ENCODE measurements at regions not wholly inside any gene's neighbourhood (a gene's known extent, or its start where the extent isn't known, plus 50 kb on each side); places are given as distances from the start of the nearest gene placed in this dataset.

DNA sequence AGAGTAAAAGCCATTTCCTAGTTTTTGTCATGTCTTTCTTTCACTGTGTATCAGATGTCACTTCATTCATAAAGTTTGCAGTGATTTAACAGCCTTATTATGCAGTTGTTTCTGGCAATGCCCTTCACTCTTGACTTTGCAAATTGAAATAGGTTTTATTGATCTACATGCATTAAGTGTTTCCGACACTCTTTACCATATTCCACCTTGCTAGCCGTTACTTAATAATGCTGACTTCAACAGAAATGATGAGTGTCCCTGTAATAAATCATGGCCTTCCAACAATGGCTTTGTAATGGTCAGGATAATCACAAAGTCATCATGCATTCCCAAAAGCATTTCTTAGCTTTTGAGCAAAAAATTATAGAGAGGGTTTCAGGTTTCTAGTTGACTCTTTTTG lies 236.8 kb upstream of the FMN2 start:
- no peaks in the 10 kb centered on the region for H4K20me1 ChIP-seq (ENCODE audit: insufficient read depth)
- 18 to 25% methylated on average over 2 of the region's 2 CpGs for WGBS, 2 experiments (ENCODE audit: low coverage in 1 of 2, low lambda C conversion rate in 2 of 2, missing lambda C conversion rate in 2 of 2)
- H3K27me3 ChIP-seq (replicated peaks; ENCODE audit: insufficient read depth) = no peaks in the 10 kb centered on the region
- no peaks in the 10 kb centered on the region for H3K79me2 ChIP-seq (ENCODE audit: insufficient read depth)
- no peaks in the 10 kb centered on the region for H3K36me3 ChIP-seq (ENCODE audit: low read depth)
- in situ Hi-C loops (cut with MboI) = no loop called here
- no peak overlapping the region for H3K4me3 ChIP-seq
- no peak overlapping the region for H3K4me2 ChIP-seq (ENCODE audit: unreplicated experiment)
- H3K9ac ChIP-seq = no peak overlapping the region
- H3K27ac ChIP-seq = no peak overlapping the region
- H3K4me1 ChIP-seq (ENCODE audit: insufficient read depth) = no peaks in the 10 kb centered on the region
- no peaks in the 10 kb centered on the region for H3F3A ChIP-seq (ENCODE audit: insufficient read depth)
- H3K9me2 ChIP-seq (ENCODE audit: insufficient read depth) = no peaks in the 10 kb centered on the region
- no peak for DNase-seq
- H3K9me3 ChIP-seq (ENCODE audit: low read depth) = no peaks in the 10 kb centered on the region
- TF ChIP-seq EZH2phosphoT487 (IDR thresholded peaks at IDR 0.05; ENCODE audit: insufficient read depth, low read depth) = no peak
- no peak for TF ChIP-seq EZH2 (IDR thresholded peaks at IDR 0.05; ENCODE audit: insufficient read depth, poor library complexity, severe bottlenecking)
- H2AFZ ChIP-seq = no peak overlapping the region

DNA sequence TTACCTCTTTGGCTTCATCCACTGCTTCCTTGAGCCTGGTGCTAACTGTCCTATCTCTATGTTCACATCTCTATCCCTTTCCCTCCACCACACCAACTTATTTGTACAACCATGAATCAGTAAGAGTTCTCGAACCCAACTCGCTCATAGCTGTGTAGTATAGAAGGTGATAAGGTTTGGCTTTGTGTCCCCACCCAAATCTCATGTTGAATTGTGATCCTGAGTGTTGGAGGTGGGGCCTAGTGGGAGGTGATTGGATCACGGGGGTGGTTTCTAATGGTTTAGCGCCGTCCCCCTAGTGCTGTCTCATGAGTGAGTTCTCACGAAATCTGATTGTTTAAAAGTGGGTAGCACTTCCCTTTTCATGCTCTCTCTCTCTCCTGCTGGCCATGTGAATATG lies 235.6 kb upstream of the FMN2 start:
- H4K20me1 ChIP-seq (ENCODE audit: insufficient read depth) = no peaks in the 10 kb centered on the region
- no peaks in the 10 kb centered on the region for H3F3A ChIP-seq (ENCODE audit: insufficient read depth)
- no peak overlapping the region for H3K27ac ChIP-seq
- in situ Hi-C loops (cut with MboI) = no loop called here
- H3K4me1 ChIP-seq (ENCODE audit: insufficient read depth) = no peaks in the 10 kb centered on the region
- H3K9ac ChIP-seq = no peak overlapping the region
- H3K27me3 ChIP-seq (replicated peaks; ENCODE audit: insufficient read depth) = no peaks in the 10 kb centered on the region
- H2AFZ ChIP-seq = no peak overlapping the region
- H3K9me3 ChIP-seq (ENCODE audit: low read depth) = no peaks in the 10 kb centered on the region
- 11 to 17% methylated on average over 6 of the region's 6 CpGs for WGBS, 2 experiments (ENCODE audit: low coverage in 1 of 2, low lambda C conversion rate in 2 of 2, missing lambda C conversion rate in 2 of 2)
- TF ChIP-seq EZH2phosphoT487 (IDR thresholded peaks at IDR 0.05; ENCODE audit: insufficient read depth, low read depth) (no peak), EZH2 (IDR thresholded peaks at IDR 0.05; ENCODE audit: insufficient read depth, poor library complexity, severe bottlenecking) (no peak)
- no peak overlapping the region for H3K4me2 ChIP-seq (ENCODE audit: unreplicated experiment)
- no peaks in the 10 kb centered on the region for H3K9me2 ChIP-seq (ENCODE audit: insufficient read depth)
- H3K79me2 ChIP-seq (ENCODE audit: insufficient read depth) = no peaks in the 10 kb centered on the region
- no peaks in the 10 kb centered on the region for H3K36me3 ChIP-seq (ENCODE audit: low read depth)
- H3K4me3 ChIP-seq = no peak overlapping the region
- no peak for DNase-seq

DNA sequence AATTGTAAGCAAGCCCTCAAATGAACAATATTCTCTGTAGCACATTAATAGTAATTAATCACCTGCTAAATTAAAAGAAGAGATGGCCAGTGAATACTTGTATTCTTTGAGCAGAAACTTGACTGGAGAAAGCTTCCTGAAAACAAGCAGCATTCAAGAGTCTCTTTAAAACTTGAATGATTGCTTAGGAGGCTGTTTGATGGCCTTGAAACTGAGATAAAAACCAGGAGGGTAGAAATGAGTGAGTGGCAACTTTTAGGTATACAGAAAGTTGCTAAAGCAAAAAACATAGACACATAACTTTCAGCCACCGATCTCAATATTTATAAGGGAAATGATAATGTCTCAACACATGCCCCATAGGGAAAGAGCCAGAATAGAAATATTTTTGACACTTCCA lies 234.8 kb upstream of the FMN2 start:
- no peak overlapping the region for H2AFZ ChIP-seq
- in situ Hi-C loops (cut with MboI) = no loop called here
- H4K20me1 ChIP-seq (ENCODE audit: insufficient read depth) = no peaks in the 10 kb centered on the region
- no peak overlapping the region for H3K9ac ChIP-seq
- TF ChIP-seq EZH2phosphoT487 (IDR thresholded peaks at IDR 0.05; ENCODE audit: insufficient read depth, low read depth) = no peak
- TF ChIP-seq EZH2 (IDR thresholded peaks at IDR 0.05; ENCODE audit: insufficient read depth, poor library complexity, severe bottlenecking) = no peak
- no peaks in the 10 kb centered on the region for H3K9me2 ChIP-seq (ENCODE audit: insufficient read depth)
- no peak overlapping the region for H3K4me2 ChIP-seq (ENCODE audit: unreplicated experiment)
- H3K9me3 ChIP-seq (ENCODE audit: low read depth) = no peaks in the 10 kb centered on the region
- H3K36me3 ChIP-seq (ENCODE audit: low read depth) = no peaks in the 10 kb centered on the region
- H3K4me1 ChIP-seq (ENCODE audit: insufficient read depth) = no peaks in the 10 kb centered on the region
- no peak for DNase-seq
- 0 to 4% methylated on average over 1 of the region's 1 CpG for WGBS, 2 experiments (ENCODE audit: low coverage in 1 of 2, low lambda C conversion rate in 2 of 2, missing lambda C conversion rate in 2 of 2)
- H3F3A ChIP-seq (ENCODE audit: insufficient read depth) = no peaks in the 10 kb centered on the region
- no peaks in the 10 kb centered on the region for H3K79me2 ChIP-seq (ENCODE audit: insufficient read depth)
- no peaks in the 10 kb centered on the region for H3K27me3 ChIP-seq (replicated peaks; ENCODE audit: insufficient read depth)
- H3K4me3 ChIP-seq = no peak overlapping the region
- no peak overlapping the region for H3K27ac ChIP-seq

DNA sequence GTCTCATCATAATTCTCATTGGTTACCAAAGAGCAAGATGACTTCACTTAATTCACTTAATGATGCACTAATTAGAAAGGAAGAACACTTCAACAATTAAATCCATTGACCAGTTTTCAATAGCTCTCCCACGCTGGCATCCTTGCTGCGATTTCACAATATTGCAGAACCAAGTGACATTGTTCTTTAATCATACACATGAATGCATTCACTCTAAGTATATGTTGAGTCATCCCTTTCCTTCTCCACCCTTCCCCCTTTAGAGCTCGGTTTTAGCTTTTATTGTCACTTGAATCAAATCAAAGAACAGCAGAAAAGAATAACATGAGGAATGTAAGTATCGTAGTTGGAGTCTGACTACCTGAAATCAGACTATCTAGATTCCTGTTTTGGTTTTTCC lies 233.6 kb upstream of the FMN2 start:
- Histone ChIP-seq H3K9me2 (ENCODE audit: insufficient read depth) (no peaks in the 10 kb centered on the region), H4K20me1 (ENCODE audit: insufficient read depth) (no peaks in the 10 kb centered on the region), H3K36me3 (ENCODE audit: low read depth) (no peaks in the 10 kb centered on the region), H3K79me2 (ENCODE audit: insufficient read depth) (no peaks in the 10 kb centered on the region), H3K27me3 (replicated peaks; ENCODE audit: insufficient read depth) (no peaks in the 10 kb centered on the region), H3K9me3 (ENCODE audit: low read depth) (no peaks in the 10 kb centered on the region), H3K4me3 (no peak overlapping the region), H3K9ac (no peak overlapping the region), H3K27ac (no peak overlapping the region), H3F3A (ENCODE audit: insufficient read depth) (no peaks in the 10 kb centered on the region), H2AFZ (no peak overlapping the region), H3K4me2 (ENCODE audit: unreplicated experiment) (no peak overlapping the region), H3K4me1 (ENCODE audit: insufficient read depth) (no peaks in the 10 kb centered on the region)
- 29 to 36% methylated on average over 4 of the region's 4 CpGs for WGBS, 2 experiments (ENCODE audit: low coverage in 1 of 2, low lambda C conversion rate in 2 of 2, missing lambda C conversion rate in 2 of 2)
- TF ChIP-seq EZH2 (IDR thresholded peaks at IDR 0.05; ENCODE audit: insufficient read depth, poor library complexity, severe bottlenecking) = no peak
- no peak for TF ChIP-seq EZH2phosphoT487 (IDR thresholded peaks at IDR 0.05; ENCODE audit: insufficient read depth, low read depth)
- DNase-seq = no peak
- in situ Hi-C loops (cut with MboI) = no loop called here

DNA sequence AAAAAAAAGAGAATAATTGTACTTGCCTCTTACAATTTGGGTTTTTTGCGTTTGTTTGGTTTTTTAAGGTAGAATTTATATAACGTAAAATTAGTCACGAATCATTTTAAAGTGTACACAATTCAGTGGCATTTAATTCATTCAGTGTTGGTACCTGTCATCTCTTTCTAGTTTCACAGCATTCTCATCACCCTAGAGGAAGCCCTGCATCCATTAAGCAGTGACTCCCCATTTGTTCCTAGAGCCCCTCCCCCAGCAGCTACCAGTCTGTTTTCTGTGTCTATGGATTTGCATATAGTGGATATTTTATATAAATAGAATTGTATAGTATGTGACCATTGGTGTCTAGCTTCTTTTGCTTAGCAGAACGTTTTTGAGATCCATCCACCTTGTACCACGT lies 233.2 kb upstream of the FMN2 start:
- no peaks in the 10 kb centered on the region for H3K4me1 ChIP-seq (ENCODE audit: insufficient read depth)
- no peak overlapping the region for H3K4me2 ChIP-seq (ENCODE audit: unreplicated experiment)
- TF ChIP-seq EZH2phosphoT487 (IDR thresholded peaks at IDR 0.05; ENCODE audit: insufficient read depth, low read depth) (no peak), EZH2 (IDR thresholded peaks at IDR 0.05; ENCODE audit: insufficient read depth, poor library complexity, severe bottlenecking) (no peak)
- in situ Hi-C loops (cut with MboI) = no loop called here
- H3K27ac ChIP-seq = no peak overlapping the region
- H3K9ac ChIP-seq = no peak overlapping the region
- H4K20me1 ChIP-seq (ENCODE audit: insufficient read depth) = no peaks in the 10 kb centered on the region
- H3K27me3 ChIP-seq (replicated peaks; ENCODE audit: insufficient read depth) = no peaks in the 10 kb centered on the region
- no peaks in the 10 kb centered on the region for H3K9me2 ChIP-seq (ENCODE audit: insufficient read depth)
- H3K4me3 ChIP-seq = no peak overlapping the region
- no peak overlapping the region for H2AFZ ChIP-seq
- H3F3A ChIP-seq (ENCODE audit: insufficient read depth) = no peaks in the 10 kb centered on the region
- no peaks in the 10 kb centered on the region for H3K79me2 ChIP-seq (ENCODE audit: insufficient read depth)
- WGBS, 2 experiments (ENCODE audit: low coverage in 1 of 2, low lambda C conversion rate in 2 of 2, missing lambda C conversion rate in 2 of 2) = 23 to 27% methylated on average over 5 of the region's 5 CpGs
- DNase-seq = no peak
- no peaks in the 10 kb centered on the region for H3K36me3 ChIP-seq (ENCODE audit: low read depth)
- no peaks in the 10 kb centered on the region for H3K9me3 ChIP-seq (ENCODE audit: low read depth)

Data from GM23248 (cell line).